HepG2 (cell line): ENCODE measurements at regions not wholly inside any gene's neighbourhood (a gene's known extent, or its start where the extent isn't known, plus 50 kb on each side); places are given as distances from the start of the nearest gene placed in this dataset.

Source experiments
- ARID5B ChIP-seq: IDR thresholded peaks from 2 replicates; pipeline ENCODE4 v1.4.0; 2020; ENCODE audit warnings: mild to moderate bottlenecking, missing genetic modification reagents
- FOXP4 ChIP-seq: sonication (generic); formaldehyde crosslinking; IDR thresholded peaks from 2 replicates; pipeline ENCODE4 v1.4.0; 2020; ENCODE audit warnings: missing genetic modification reagents
- GATA4 ChIP-seq: sonication (generic); IDR thresholded peaks from 2 replicates; pipeline ENCODE4 v1.6.1; 2016; ENCODE audit warnings: antibody characterized with exemption, low read depth, borderline replicate concordance
- HOXA9 ChIP-seq: sonication (generic); formaldehyde crosslinking; IDR thresholded peaks from 2 replicates; pipeline ENCODE4 v1.8.1; 2022; ENCODE audit warnings: missing genetic modification reagents, mild to moderate bottlenecking, moderate library complexity, borderline replicate concordance
- KLF16 ChIP-seq, 2 experiments: sonication (generic) in 1 of 2; formaldehyde crosslinking in 1 of 2; IDR thresholded peaks; 2 replicates each; pipeline versions ENCODE4 v1.6.1 to v1.8.0; 2016 to 2023; ENCODE audit warnings: missing genetic modification reagents in 2 of 2, missing compliant biosample characterization in 1 of 2
- MED13 ChIP-seq: sonication (generic); formaldehyde crosslinking; IDR thresholded peaks from 2 replicates; pipeline ENCODE4 v1.5.0; 2020; ENCODE audit warnings: missing genetic modification reagents
- NCOA1 ChIP-seq: sonication (generic); formaldehyde crosslinking; IDR thresholded peaks from 2 replicates; pipeline ENCODE4 v1.9.0; 2021; ENCODE audit warnings: missing genetic modification reagents
- NCOA5 ChIP-seq: sonication (generic); formaldehyde crosslinking; IDR thresholded peaks from 2 replicates; pipeline ENCODE4 v1.4.0; 2020; ENCODE audit warnings: missing genetic modification reagents
- NCOR1 ChIP-seq: fragments of 200-600 bp; sonication (generic); IDR thresholded peaks from 2 replicates; pipeline ENCODE4 v1.7.0; 2017; ENCODE audit warnings: antibody characterized with exemption, low read length, borderline replicate concordance
- STAT5B ChIP-seq: sonication (generic); formaldehyde crosslinking; IDR thresholded peaks from 2 replicates; pipeline ENCODE4 v1.4.0; 2020; ENCODE audit warnings: missing genetic modification reagents
- TBX2 ChIP-seq: sonication (generic); formaldehyde crosslinking; IDR thresholded peaks from 2 replicates; pipeline ENCODE4 v1.5.0; 2020; ENCODE audit warnings: missing genetic modification reagents, mild to moderate bottlenecking, borderline replicate concordance
- ZBTB7A ChIP-seq: sonication (generic); formaldehyde crosslinking; IDR thresholded peaks from 2 replicates; pipeline ENCODE4 v1.8.0; 2022; ENCODE audit warnings: mild to moderate bottlenecking, missing genetic modification reagents
- ZNF296 ChIP-seq: sonication (generic); formaldehyde crosslinking; conservative IDR thresholded peaks from 2 replicates; pipeline ENCODE4 v1.5.0; 2020; ENCODE audit warnings: mild to moderate bottlenecking, missing genetic modification reagents
- ZNF674 ChIP-seq: sonication (generic); formaldehyde crosslinking; IDR thresholded peaks from 2 replicates; pipeline ENCODE4 v1.5.0; 2020; ENCODE audit warnings: low read depth, mild to moderate bottlenecking, missing genetic modification reagents
- ZNF709 ChIP-seq: sonication (generic); formaldehyde crosslinking; IDR thresholded peaks from 2 replicates; pipeline ENCODE4 v1.5.0; 2020; ENCODE audit warnings: mild to moderate bottlenecking, missing genetic modification reagents
- ZNF770 ChIP-seq: sonication (generic); formaldehyde crosslinking; IDR thresholded peaks from 2 replicates; pipeline ENCODE4 v1.5.0; 2020; ENCODE audit warnings: mild to moderate bottlenecking, missing genetic modification reagents
- ZNF839 ChIP-seq: sonication (generic); formaldehyde crosslinking; IDR thresholded peaks from 2 replicates; pipeline ENCODE4 v1.4.0; 2020; ENCODE audit warnings: missing genetic modification reagents, mild to moderate bottlenecking, borderline replicate concordance

- TF ChIP-seq ARID5B (CRISPR knock-in tag) (peak; percentile 89), HOXA9 (CRISPR knock-in tag) (no peak), KLF16 (CRISPR knock-in tag; IDR thresholded peaks at IDR 0.05) (peak in 1 of 2 experiments; percentile 48; a peak in 1 of 4 replicates), ZNF674 (CRISPR knock-in tag) (no peak), ZBTB7A (CRISPR knock-in tag) (peak; percentile 64; the same call in 1 of the 2 replicates), NCOA1 (CRISPR knock-in tag) (no peak), MED13 (CRISPR knock-in tag) (no peak), STAT5B (CRISPR knock-in tag) (no peak), ZNF770 (CRISPR knock-in tag) (no peak), GATA4 (no peak), ZNF296 (CRISPR knock-in tag) (no peak), ZNF839 (CRISPR knock-in tag) (0 out of 2 replicates have a peak, but pooled peaks have one; percentile 54), NCOR1 (no peak), FOXP4 (peak; percentile 58; the same call in 1 of the 2 replicates), TBX2 (CRISPR knock-in tag) (peak; percentile 86), ZNF709 (CRISPR knock-in tag) (no peak), NCOA5 (CRISPR knock-in tag) (no peak)
Observed at GRCh38 chr3:13189639-13190377, 116.6 kb upstream of the IQSEC1 start (continued).
